HepG2 (cell line): ENCODE measurements at regions not wholly inside any gene's neighbourhood (a gene's known extent, or its start where the extent isn't known, plus 50 kb on each side); places are given as distances from the start of the nearest gene placed in this dataset.

ENCODE experiments used
- ATAC-seq: fragments of 200-7000 bp; cut with Tn5 transposase; 3 replicates; pipeline ENCODE4 v1.9.1; 2020; ENCODE audit warnings: mild to moderate bottlenecking, moderate library complexity
- BruUV-seq: library from RNA; stranded (reverse); fragments of 400-500 nt; replicated peaks from 2 replicates; lab custom pipeline; 2021; lab: Mats Ljungman, UMichigan
- CTCF ChIA-PET: fragments of 300-600 bp; formaldehyde crosslinking; extraction: SDS; loops from one replicate; lab custom pipeline; 2021; ENCODE audit warnings: low total read pairs, inconsistent platforms, low intra/inter-chr PET ratio; lab: Yijun Ruan, JAX
- POLR2A ChIA-PET: fragments of 350-600 bp; sonication (Branson Sonifier 250); formaldehyde crosslinking; loops from one replicate; lab custom pipeline; 2020; ENCODE audit warnings: antibody characterized with exemption, inconsistent platforms; lab: Yijun Ruan, JAX
- DNase-seq: peaks from one replicate; pipeline ENCODE4 v3.0.0-alpha.2; 2015; ENCODE audit warnings: low spot score
- FAIRE-seq: peaks from 3 replicates; lab custom pipeline; 2011; peaks lifted over from hg19 to GRCh38; lab: Jason Lieb, UNC
- H2AFZ ChIP-seq: one replicate; pipeline ENCODE4 v1.6.1; 2011; ENCODE audit warnings: low read length, inconsistent platforms
- H3K27ac ChIP-seq: fragments of 300-600 bp; 3 replicates; pipeline ENCODE4 v1.8.0; 2011; ENCODE audit warnings: mixed run types, mild to moderate bottlenecking, mixed read lengths, low read length, inconsistent platforms; ENCODE audit not compliant: insufficient read depth; ENCODE audit errors: extremely low read length
- H3K27me3 ChIP-seq, 2 experiments: fragments of 200-600 bp in 1 of 2; 2 replicates in 1 of 2; 3 replicates in 1 of 2; pipeline versions ENCODE4 v1.6.0 to v1.8.0; 2011; ENCODE audit warnings: low read length in 2 of 2, mild to moderate bottlenecking in 2 of 2, moderate library complexity in 2 of 2, inconsistent platforms in 1 of 2; ENCODE audit not compliant: insufficient read depth in 2 of 2, control insufficient read depth in 1 of 2
- H3K36me3 ChIP-seq, 2 experiments: fragments of 200-600 bp in 1 of 2; replicated peaks in 1 of 2; 2 replicates in 1 of 2; 3 replicates in 1 of 2; pipeline versions ENCODE4 v1.5.1 to v1.8.0; 2011; ENCODE audit warnings: low read length in 2 of 2, inconsistent platforms in 1 of 2; ENCODE audit not compliant: insufficient read depth in 2 of 2, control insufficient read depth in 1 of 2
- H3K4me1 ChIP-seq: 2 replicates; pipeline ENCODE4 v1.5.1; 2012; ENCODE audit warnings: low read length, inconsistent platforms; ENCODE audit not compliant: insufficient read depth
- H3K4me2 ChIP-seq: 2 replicates; pipeline ENCODE4 v1.6.0; 2011; ENCODE audit warnings: low read depth, low read length, inconsistent platforms
- H3K4me3 ChIP-seq, 3 experiments: fragments of 200-600 bp in 1 of 3; sonication (generic), shearing (Covaris generic) in 1 of 3; replicated peaks in 1 of 3; 2 replicates each; pipeline ENCODE4 v1.5.1; 2011 to 2016; ENCODE audit warnings: low read length in 3 of 3, inconsistent platforms in 2 of 3, low read depth in 2 of 3, mild to moderate bottlenecking in 2 of 3, control low read depth in 1 of 3, mixed read lengths in 1 of 3; ENCODE audit not compliant: insufficient read depth in 1 of 3
- H3K79me2 ChIP-seq: one replicate; pipeline ENCODE4 v1.6.1; 2011; ENCODE audit warnings: low read length, inconsistent platforms; ENCODE audit not compliant: insufficient read depth
- H3K9ac ChIP-seq: 2 replicates; pipeline ENCODE4 v1.6.0; 2011; ENCODE audit warnings: mild to moderate bottlenecking, low read depth, low read length, inconsistent platforms; ENCODE audit not compliant: insufficient read depth
- H3K9me3 ChIP-seq: 2 replicates; pipeline ENCODE4 v1.5.1; 2012; ENCODE audit warnings: mild to moderate bottlenecking, low read length
- H4K20me1 ChIP-seq: 2 replicates; pipeline ENCODE4 v1.6.0; 2011; ENCODE audit warnings: inconsistent platforms, mild to moderate bottlenecking, low read length, moderate library complexity; ENCODE audit not compliant: insufficient read depth
- ATF1 ChIP-seq: IDR thresholded peaks from 2 replicates; pipeline ENCODE4 v1.6.1; 2016; ENCODE audit warnings: mild to moderate bottlenecking, control low read depth
- CENPX ChIP-seq: sonication (generic); formaldehyde crosslinking; IDR thresholded peaks from 2 replicates; pipeline ENCODE4 v1.9.0; 2021; ENCODE audit warnings: mild to moderate bottlenecking, missing genetic modification reagents, moderate library complexity
- IKZF4 ChIP-seq: sonication (generic); formaldehyde crosslinking; IDR thresholded peaks from 2 replicates; pipeline ENCODE4 v1.5.1; 2020; ENCODE audit warnings: borderline replicate concordance, mild to moderate bottlenecking, low read depth, missing genetic modification reagents; ENCODE audit errors: not compliant biosample characterization
- KDM6A ChIP-seq: IDR thresholded peaks from 2 replicates; pipeline ENCODE4 v1.6.1; 2016; ENCODE audit warnings: low read depth
- KLF12 ChIP-seq: sonication (generic); formaldehyde crosslinking; IDR thresholded peaks from 2 replicates; pipeline ENCODE4 v1.4.0; 2020; ENCODE audit warnings: missing genetic modification reagents, borderline replicate concordance
- RARA ChIP-seq: IDR thresholded peaks from 2 replicates; pipeline ENCODE4 v1.6.1; 2016; ENCODE audit warnings: missing genetic modification reagents, missing compliant biosample characterization
- TEAD2 ChIP-seq: sonication (generic); formaldehyde crosslinking; IDR thresholded peaks from 2 replicates; pipeline ENCODE4 v1.9.0; 2021; ENCODE audit warnings: missing genetic modification reagents
- ZBTB7A ChIP-seq: sonication (generic); formaldehyde crosslinking; IDR thresholded peaks from 2 replicates; pipeline ENCODE4 v1.8.0; 2022; ENCODE audit warnings: mild to moderate bottlenecking, missing genetic modification reagents
- ZNF382 ChIP-seq: sonication (generic); formaldehyde crosslinking; IDR thresholded peaks from 2 replicates; pipeline ENCODE4 v1.5.0; 2020; ENCODE audit warnings: missing genetic modification reagents, mild to moderate bottlenecking, borderline replicate concordance
- ZNF672 ChIP-seq: sonication (generic); formaldehyde crosslinking; IDR thresholded peaks from 2 replicates; pipeline ENCODE4 v1.8.1; 2022; ENCODE audit warnings: missing genetic modification reagents
- ZNF772 ChIP-seq: sonication (generic); formaldehyde crosslinking; IDR thresholded peaks from 2 replicates; pipeline ENCODE4 v1.5.0; 2020; ENCODE audit warnings: mild to moderate bottlenecking, missing genetic modification reagents
- ZNF781 ChIP-seq: sonication (generic); formaldehyde crosslinking; IDR thresholded peaks from 2 replicates; pipeline ENCODE4 v1.5.1; 2020; ENCODE audit warnings: borderline replicate concordance, mild to moderate bottlenecking, missing genetic modification reagents; ENCODE audit errors: not compliant biosample characterization
- WGBS: methylation state at CpG from one replicate; pipeline ENCODE4 v1.1.6; 2017; ENCODE audit warnings: low lambda C conversion rate; 5-methylcytosine and 5-hydroxymethylcytosine counted together
- in situ Hi-C: cut with HindIII; loops from 2 replicates; pipeline ENCODE4 v1.10.0; 2017; ENCODE audit warnings: low pct_unique_long_range_greater_than_20kb; ENCODE audit not compliant: extremely low pct_ligation_motif_present
- intact Hi-C: fragments of 100-400 bp; cut with micrococcal nuclease; formaldehyde crosslinking; loops from one replicate; pipeline ENCODE4 v1.10.0; 2022; ENCODE audit not compliant: unreplicated experiment

DNA sequence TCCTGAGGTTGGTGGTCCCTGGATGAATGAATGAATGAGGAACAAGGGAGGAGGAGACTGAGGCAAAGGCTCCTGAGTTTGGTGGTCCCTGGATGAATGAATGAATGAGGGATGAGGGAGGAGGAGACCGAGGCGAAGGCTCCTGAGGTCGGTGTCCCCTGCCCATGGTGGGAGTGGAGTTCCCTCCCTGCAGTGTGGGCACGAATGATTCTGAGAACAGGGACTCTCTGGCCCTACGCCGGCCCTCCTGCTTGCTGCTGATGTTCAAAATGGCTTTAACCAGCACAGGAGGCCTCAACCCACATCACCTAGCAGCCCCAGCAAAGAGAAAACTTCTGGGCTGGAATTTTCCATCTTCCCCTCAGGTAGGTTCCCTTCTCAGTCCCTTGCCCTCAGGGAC lies 377.8 kb downstream of the IRX2 start:
- no peak overlapping the region for H3K9ac ChIP-seq
- H4K20me1 ChIP-seq, result no peaks in the 10 kb centered on the region
- H3K4me2 ChIP-seq, result no peak overlapping the region
- BruUV-seq, result no TSS peak
- in situ Hi-C loops (no loop called here), intact Hi-C loops (no loop called here)
- H3K9me3 ChIP-seq, result no peaks in the 10 kb centered on the region
- no peaks in the 10 kb centered on the region for H3K79me2 ChIP-seq
- H3K27ac ChIP-seq, result no peak overlapping the region
- H3K36me3 ChIP-seq, result no peaks in the 10 kb centered on the region
- H3K27me3 ChIP-seq, result 0 out of 5 replicates have a peak, but pooled peaks cover 0 to 2% of the 10 kb centered on the region in 2 experiments
- POLR2A ChIA-PET, result no interaction called here
- TF ChIP-seq ATF1 (no peak), IKZF4 (no peak), KLF12 (CRISPR knock-in tag) (no peak), ZNF772 (CRISPR knock-in tag) (no peak), ZBTB7A (CRISPR knock-in tag) (no peak), TEAD2 (CRISPR knock-in tag) (no peak), ZNF672 (no peak)
- WGBS, result 46% methylated on average over 4 of the region's 6 CpGs
- no peak overlapping the region for H2AFZ ChIP-seq
- ATAC-seq, result no peak
- no peak for FAIRE-seq
- no peak for DNase-seq
- H3K4me1 ChIP-seq, result no peaks in the 10 kb centered on the region
- CTCF ChIA-PET, result no interaction called here
- H3K4me3 ChIP-seq, result no peak overlapping the region

DNA sequence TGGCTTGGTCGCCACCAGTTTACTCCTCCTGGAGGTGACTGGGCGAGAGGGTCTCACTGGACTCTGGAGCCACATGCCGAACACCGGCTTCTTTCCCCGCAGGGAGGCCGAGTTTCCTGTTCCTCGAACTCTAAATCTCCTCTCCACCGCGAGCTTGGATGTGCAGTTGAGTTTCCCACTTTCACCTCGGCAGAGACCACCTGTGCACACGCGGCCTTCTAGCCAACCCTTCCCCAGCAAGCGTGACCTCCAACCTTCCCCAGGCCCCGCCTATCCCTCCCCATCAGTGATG lies 380.1 kb downstream of the IRX2 start:
- intact Hi-C loops, result no loop called here
- H2AFZ ChIP-seq, result no peak overlapping the region
- ATAC-seq, result no peak
- H3K27ac ChIP-seq, result no peak overlapping the region
- no peaks in the 10 kb centered on the region for H3K4me1 ChIP-seq
- no peak overlapping the region for H3K9ac ChIP-seq
- BruUV-seq, result no TSS peak
- 0 out of 5 replicates have a peak, but pooled peaks cover 0 to 2% of the 10 kb centered on the region in 2 experiments for H3K27me3 ChIP-seq
- H3K36me3 ChIP-seq, result no peaks in the 10 kb centered on the region
- 26% methylated on average over 14 of the region's 14 CpGs for WGBS
- H3K4me3 ChIP-seq, result no peak overlapping the region
- no peaks in the 10 kb centered on the region for H3K9me3 ChIP-seq
- in situ Hi-C loops, result no loop called here
- CTCF ChIA-PET, result no interaction called here
- POLR2A ChIA-PET, result no interaction called here
- no peaks in the 10 kb centered on the region for H4K20me1 ChIP-seq
- no peak for FAIRE-seq
- DNase-seq, result no peak
- H3K79me2 ChIP-seq, result no peaks in the 10 kb centered on the region
- no peak overlapping the region for H3K4me2 ChIP-seq
- no peak for TF ChIP-seq ZNF382 (CRISPR knock-in tag)
- TF ChIP-seq KDM6A, result no peak
- TF ChIP-seq RARA, result no peak
- TF ChIP-seq CENPX (CRISPR knock-in tag), result no peak
- no peak for TF ChIP-seq ZNF781 (CRISPR knock-in tag)
